ENCODE measurements at regions not wholly inside any gene's neighbourhood (a gene's known extent, or its start where the extent isn't known, plus 50 kb on each side); places are given as distances from the start of the nearest gene placed in this dataset.

GRCh38 chr6:168384045-168385036 lies 56.6 kb upstream of the SMOC2 start:
- no peak for DNase-seq

GRCh38 chr6:168385037-168385759 lies 55.8 kb upstream of the SMOC2 start:
- no peak for DNase-seq

GRCh38 chr6:168385858-168386735 lies 54.9 kb upstream of the SMOC2 start:
- no peak for DNase-seq

- DNase-seq, result no peak
Measured at GRCh38 chr6:168386973-168387372, 54.0 kb upstream of the SMOC2 start.

- DNase-seq, result no peak
Measured at GRCh38 chr6:168387426-168387825, 53.6 kb upstream of the SMOC2 start.

GRCh38 chr6:168387911-168388310 lies 53.1 kb upstream of the SMOC2 start:
- DNase-seq, result no peak

- no peak for DNase-seq
Measured at GRCh38 chr6:168388641-168389633, 52.0 kb upstream of the SMOC2 start.

- DNase-seq, result no peak
Measured at GRCh38 chr6:168390749-168391420, 50.1 kb upstream of the SMOC2 start.

All from NCI-H1436 (cell line).